ENCODE measurements at regions not wholly inside any gene's neighbourhood (a gene's known extent, or its start where the extent isn't known, plus 50 kb on each side); places are given as distances from the start of the nearest gene placed in this dataset.

DNA sequence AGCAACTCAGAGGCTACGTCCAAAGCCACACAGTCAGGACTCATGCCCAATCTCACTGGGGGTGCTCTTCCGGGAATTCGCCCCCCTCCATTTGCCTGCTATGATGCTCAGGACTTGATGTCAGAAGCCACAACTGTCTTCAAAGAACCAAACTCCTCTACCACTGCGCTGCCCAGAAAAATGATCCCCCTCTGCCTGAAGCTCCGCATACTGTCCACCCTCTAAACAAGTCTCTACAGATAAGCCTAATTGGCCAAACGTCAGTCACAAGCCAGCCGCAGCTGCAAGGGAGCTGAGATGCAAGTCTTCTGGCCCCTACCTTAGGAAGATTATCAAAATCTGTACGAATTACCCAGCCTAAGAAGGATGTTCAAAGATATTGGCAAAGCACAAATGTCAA, 294.6 kb downstream of the BUD13 start:
- TF ChIP-seq CTCF (conservative IDR thresholded peaks at IDR 0.05; ENCODE audit: low read depth in 2 of 2) (no peak), EZH2 (IDR thresholded peaks at IDR 0.05; ENCODE audit: low read depth, unreplicated experiment) (no peak), STAT1 (IDR thresholded peaks at IDR 0.05; ENCODE audit: unreplicated experiment) (no peak), NANOG (IDR thresholded peaks at IDR 0.05; ENCODE audit: borderline replicate concordance) (no peak), EZH2phosphoT487 (IDR thresholded peaks at IDR 0.05; ENCODE audit: unreplicated experiment) (no peak), JUNB (IDR thresholded peaks at IDR 0.05; ENCODE audit: unreplicated experiment) (no peak), ZNF114 (CRISPR knock-in tag; IDR thresholded peaks at IDR 0.05) (no peak), POLR2AphosphoS5 (IDR thresholded peaks at IDR 0.05; ENCODE audit: low read depth) (no peak), CREB1 (CRISPR knock-in tag; IDR thresholded peaks at IDR 0.05; ENCODE audit: low read depth) (no peak), ZNF331 (CRISPR knock-in tag; IDR thresholded peaks at IDR 0.05; ENCODE audit: low read depth) (no peak)
- TF ChIP-seq, protein P1, sequence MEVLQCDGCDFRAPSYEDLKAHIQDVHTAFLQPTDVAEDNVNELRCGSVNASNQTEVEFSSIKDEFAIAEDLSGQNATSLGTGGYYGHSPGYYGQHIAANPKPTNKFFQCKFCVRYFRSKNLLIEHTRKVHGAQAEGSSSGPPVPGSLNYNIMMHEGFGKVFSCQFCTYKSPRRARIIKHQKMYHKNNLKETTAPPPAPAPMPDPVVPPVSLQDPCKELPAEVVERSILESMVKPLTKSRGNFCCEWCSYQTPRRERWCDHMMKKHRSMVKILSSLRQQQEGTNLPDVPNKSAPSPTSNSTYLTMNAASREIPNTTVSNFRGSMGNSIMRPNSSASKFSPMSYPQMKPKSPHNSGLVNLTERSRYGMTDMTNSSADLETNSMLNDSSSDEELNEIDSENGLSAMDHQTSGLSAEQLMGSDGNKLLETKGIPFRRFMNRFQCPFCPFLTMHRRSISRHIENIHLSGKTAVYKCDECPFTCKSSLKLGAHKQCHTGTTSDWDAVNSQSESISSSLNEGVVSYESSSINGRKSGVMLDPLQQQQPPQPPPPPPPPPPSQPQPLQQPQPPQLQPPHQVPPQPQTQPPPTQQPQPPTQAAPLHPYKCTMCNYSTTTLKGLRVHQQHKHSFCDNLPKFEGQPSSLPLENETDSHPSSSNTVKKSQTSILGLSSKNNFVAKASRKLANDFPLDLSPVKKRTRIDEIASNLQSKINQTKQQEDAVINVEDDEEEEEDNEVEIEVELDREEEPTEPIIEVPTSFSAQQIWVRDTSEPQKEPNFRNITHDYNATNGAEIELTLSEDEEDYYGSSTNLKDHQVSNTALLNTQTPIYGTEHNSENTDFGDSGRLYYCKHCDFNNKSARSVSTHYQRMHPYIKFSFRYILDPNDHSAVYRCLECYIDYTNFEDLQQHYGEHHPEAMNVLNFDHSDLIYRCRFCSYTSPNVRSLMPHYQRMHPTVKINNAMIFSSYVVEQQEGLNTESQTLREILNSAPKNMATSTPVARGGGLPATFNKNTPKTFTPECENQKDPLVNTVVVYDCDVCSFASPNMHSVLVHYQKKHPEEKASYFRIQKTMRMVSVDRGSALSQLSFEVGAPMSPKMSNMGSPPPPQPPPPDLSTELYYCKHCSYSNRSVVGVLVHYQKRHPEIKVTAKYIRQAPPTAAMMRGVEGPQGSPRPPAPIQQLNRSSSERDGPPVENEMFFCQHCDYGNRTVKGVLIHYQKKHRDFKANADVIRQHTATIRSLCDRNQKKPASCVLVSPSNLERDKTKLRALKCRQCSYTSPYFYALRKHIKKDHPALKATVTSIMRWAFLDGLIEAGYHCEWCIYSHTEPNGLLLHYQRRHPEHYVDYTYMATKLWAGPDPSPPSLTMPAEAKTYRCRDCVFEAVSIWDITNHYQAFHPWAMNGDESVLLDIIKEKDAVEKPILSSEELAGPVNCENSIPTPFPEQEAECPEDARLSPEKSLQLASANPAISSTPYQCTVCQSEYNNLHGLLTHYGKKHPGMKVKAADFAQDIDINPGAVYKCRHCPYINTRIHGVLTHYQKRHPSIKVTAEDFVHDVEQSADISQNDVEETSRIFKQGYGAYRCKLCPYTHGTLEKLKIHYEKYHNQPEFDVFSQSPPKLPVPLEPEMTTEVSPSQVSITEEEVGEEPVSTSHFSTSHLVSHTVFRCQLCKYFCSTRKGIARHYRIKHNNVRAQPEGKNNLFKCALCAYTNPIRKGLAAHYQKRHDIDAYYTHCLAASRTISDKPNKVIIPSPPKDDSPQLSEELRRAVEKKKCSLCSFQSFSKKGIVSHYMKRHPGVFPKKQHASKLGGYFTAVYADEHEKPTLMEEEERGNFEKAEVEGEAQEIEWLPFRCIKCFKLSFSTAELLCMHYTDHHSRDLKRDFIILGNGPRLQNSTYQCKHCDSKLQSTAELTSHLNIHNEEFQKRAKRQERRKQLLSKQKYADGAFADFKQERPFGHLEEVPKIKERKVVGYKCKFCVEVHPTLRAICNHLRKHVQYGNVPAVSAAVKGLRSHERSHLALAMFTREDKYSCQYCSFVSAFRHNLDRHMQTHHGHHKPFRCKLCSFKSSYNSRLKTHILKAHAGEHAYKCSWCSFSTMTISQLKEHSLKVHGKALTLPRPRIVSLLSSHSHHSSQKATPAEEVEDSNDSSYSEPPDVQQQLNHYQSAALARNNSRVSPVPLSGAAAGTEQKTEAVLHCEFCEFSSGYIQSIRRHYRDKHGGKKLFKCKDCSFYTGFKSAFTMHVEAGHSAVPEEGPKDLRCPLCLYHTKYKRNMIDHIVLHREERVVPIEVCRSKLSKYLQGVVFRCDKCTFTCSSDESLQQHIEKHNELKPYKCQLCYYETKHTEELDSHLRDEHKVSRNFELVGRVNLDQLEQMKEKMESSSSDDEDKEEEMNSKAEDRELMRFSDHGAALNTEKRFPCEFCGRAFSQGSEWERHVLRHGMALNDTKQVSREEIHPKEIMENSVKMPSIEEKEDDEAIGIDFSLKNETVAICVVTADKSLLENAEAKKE (CRISPR knock-in tag; IDR thresholded peaks at IDR 0.05): no peak
- TF ChIP-seq, protein P2, sequence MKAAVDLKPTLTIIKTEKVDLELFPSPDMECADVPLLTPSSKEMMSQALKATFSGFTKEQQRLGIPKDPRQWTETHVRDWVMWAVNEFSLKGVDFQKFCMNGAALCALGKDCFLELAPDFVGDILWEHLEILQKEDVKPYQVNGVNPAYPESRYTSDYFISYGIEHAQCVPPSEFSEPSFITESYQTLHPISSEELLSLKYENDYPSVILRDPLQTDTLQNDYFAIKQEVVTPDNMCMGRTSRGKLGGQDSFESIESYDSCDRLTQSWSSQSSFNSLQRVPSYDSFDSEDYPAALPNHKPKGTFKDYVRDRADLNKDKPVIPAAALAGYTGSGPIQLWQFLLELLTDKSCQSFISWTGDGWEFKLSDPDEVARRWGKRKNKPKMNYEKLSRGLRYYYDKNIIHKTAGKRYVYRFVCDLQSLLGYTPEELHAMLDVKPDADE (IDR thresholded peaks at IDR 0.05): no peak
- TF ChIP-seq, protein P3, sequence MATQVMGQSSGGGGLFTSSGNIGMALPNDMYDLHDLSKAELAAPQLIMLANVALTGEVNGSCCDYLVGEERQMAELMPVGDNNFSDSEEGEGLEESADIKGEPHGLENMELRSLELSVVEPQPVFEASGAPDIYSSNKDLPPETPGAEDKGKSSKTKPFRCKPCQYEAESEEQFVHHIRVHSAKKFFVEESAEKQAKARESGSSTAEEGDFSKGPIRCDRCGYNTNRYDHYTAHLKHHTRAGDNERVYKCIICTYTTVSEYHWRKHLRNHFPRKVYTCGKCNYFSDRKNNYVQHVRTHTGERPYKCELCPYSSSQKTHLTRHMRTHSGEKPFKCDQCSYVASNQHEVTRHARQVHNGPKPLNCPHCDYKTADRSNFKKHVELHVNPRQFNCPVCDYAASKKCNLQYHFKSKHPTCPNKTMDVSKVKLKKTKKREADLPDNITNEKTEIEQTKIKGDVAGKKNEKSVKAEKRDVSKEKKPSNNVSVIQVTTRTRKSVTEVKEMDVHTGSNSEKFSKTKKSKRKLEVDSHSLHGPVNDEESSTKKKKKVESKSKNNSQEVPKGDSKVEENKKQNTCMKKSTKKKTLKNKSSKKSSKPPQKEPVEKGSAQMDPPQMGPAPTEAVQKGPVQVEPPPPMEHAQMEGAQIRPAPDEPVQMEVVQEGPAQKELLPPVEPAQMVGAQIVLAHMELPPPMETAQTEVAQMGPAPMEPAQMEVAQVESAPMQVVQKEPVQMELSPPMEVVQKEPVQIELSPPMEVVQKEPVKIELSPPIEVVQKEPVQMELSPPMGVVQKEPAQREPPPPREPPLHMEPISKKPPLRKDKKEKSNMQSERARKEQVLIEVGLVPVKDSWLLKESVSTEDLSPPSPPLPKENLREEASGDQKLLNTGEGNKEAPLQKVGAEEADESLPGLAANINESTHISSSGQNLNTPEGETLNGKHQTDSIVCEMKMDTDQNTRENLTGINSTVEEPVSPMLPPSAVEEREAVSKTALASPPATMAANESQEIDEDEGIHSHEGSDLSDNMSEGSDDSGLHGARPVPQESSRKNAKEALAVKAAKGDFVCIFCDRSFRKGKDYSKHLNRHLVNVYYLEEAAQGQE (IDR thresholded peaks at IDR 0.05; ENCODE audit: unreplicated experiment): no peak
- Mint-ChIP-seq H3K4me1 (peaks cover 9% of the 10 kb centered on the region), H3K27me3 (ENCODE audit: insufficient read depth, low read depth, poor library complexity) (no peaks in the 10 kb centered on the region), H3K36me3 (ENCODE audit: low read depth) (no peaks in the 10 kb centered on the region), H3K9me3 (no peaks in the 10 kb centered on the region), H3K4me3 (no peak overlapping the region), H3K27ac (no peak overlapping the region)
- Histone ChIP-seq H2AFZ (no peak overlapping the region), H3K27me3 (ENCODE audit: insufficient read depth) (no peaks in the 10 kb centered on the region), H3K4me1 (ENCODE audit: insufficient read depth) (peaks cover 14% of the 10 kb centered on the region), H3K79me2 (replicated peaks; ENCODE audit: insufficient read depth) (no peaks in the 10 kb centered on the region), H3K27ac (ENCODE audit: low read depth) (no peak overlapping the region), H3K9me2 (ENCODE audit: insufficient read depth) (no peaks in the 10 kb centered on the region), H3K36me3 (ENCODE audit: insufficient read depth) (no peaks in the 10 kb centered on the region), H4K20me1 (replicated peaks; ENCODE audit: insufficient read depth) (no peaks in the 10 kb centered on the region), H3F3A (replicated peaks; ENCODE audit: low read depth) (no peaks in the 10 kb centered on the region), H3K4me2 (no peak overlapping the region), H3K4me3 (no peak overlapping the region)
- no peak for DNase-seq (ENCODE audit: low spot score)
- ATAC-seq: no peak
